GM12892 (cell line): ENCODE measurements at regions not wholly inside any gene's neighbourhood (a gene's known extent, or its start where the extent isn't known, plus 50 kb on each side); places are given as distances from the start of the nearest gene placed in this dataset.

ENCODE experiments used
- POLR2A ChIP-seq: IDR thresholded peaks from 2 replicates; pipeline ENCODE4 v1.6.1; 2011; ENCODE audit warnings: low read depth, low read length, control low read depth
- TAF1 ChIP-seq: IDR thresholded peaks from 2 replicates; pipeline ENCODE4 v1.6.1; 2011; ENCODE audit warnings: low read depth, mild to moderate bottlenecking, control low read depth, low read length, borderline replicate concordance

DNA sequence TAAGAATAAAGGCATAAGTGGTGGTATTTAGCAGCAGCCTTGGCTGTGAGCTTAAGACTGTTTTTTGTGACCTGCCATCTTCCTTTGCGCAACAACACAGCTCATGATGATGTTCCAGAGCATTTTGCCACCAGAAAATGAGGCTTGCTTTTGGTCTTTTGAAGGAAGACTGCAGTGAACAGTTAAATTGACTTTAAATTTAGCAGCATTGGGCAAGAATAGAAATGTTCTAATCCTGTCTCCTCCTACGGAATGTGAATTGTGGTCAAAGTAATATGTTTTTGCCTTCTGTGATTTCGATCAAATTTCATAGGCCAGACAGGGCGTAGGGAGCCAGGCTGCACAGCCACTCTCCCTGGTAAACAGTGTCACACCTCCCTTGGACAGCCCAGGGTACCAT lies 460.7 kb upstream of the RASGRP1 start:
- no peak for TF ChIP-seq POLR2A
- TF ChIP-seq TAF1: no peak
